GM12878 (cell line): ENCODE measurements at regions not wholly inside any gene's neighbourhood (a gene's known extent, or its start where the extent isn't known, plus 50 kb on each side); places are given as distances from the start of the nearest gene placed in this dataset.

Experiments used
- ATAC-seq: fragments of 200-7000 bp; cut with Tn5 transposase; 3 replicates; pipeline ENCODE4 v1.9.1; 2020; ENCODE audit warnings: mild to moderate bottlenecking, moderate library complexity
- BruUV-seq: library from RNA; stranded (reverse); fragments of 400-500 nt; replicated peaks from 2 replicates; lab custom pipeline; 2021; lab: Mats Ljungman, UMichigan
- CTCF ChIA-PET: fragments of 300-600 bp; sonication (Branson Sonifier 250); formaldehyde crosslinking; extraction: SDS; loops from one replicate; lab custom pipeline; 2021; ENCODE audit warnings: inconsistent platforms; lab: Yijun Ruan, JAX
- POLR2A ChIA-PET: fragments of 350-600 bp; formaldehyde crosslinking; extraction: SDS; loops from one replicate; lab custom pipeline; 2021; ENCODE audit warnings: inconsistent platforms; lab: Charles Lee
- RAD21 ChIA-PET: fragments of 300-600 bp; sonication (Branson Sonifier 250); formaldehyde crosslinking; loops from one replicate; lab custom pipeline; 2023; ENCODE audit warnings: antibody characterized with exemption; ENCODE audit not compliant: unreplicated experiment; lab: Charles Lee
- SMC1A ChIA-PET: fragments of 300-600 bp; sonication (Branson Sonifier 250); formaldehyde crosslinking; loops from one replicate; lab custom pipeline; 2023; ENCODE audit not compliant: unreplicated experiment, uncharacterized antibody; lab: Charles Lee
- DNase-seq: peaks from one replicate; pipeline ENCODE4 v3.0.0-alpha.2; 2011; ENCODE audit warnings: low read depth, low spot score
- FAIRE-seq: peaks from 3 replicates; lab custom pipeline; 2011; peaks lifted over from hg19 to GRCh38; lab: Jason Lieb, UNC
- H2AFZ ChIP-seq: 2 replicates; pipeline ENCODE4 v1.6.0; 2011; ENCODE audit warnings: low read depth, low read length, control low read depth; ENCODE audit not compliant: control insufficient read depth
- H3K27ac ChIP-seq: 2 replicates; pipeline ENCODE4 v1.5.1; 2011; ENCODE audit warnings: control low read depth; ENCODE audit not compliant: control insufficient read depth, insufficient read depth
- H3K27me3 ChIP-seq, 2 experiments: replicated peaks in 1 of 2; 2 replicates each; pipeline versions ENCODE4 v1.6.0 to v1.6.1; 2011; ENCODE audit warnings: low read length in 1 of 2; ENCODE audit not compliant: control insufficient read depth in 2 of 2, insufficient read depth in 2 of 2
- H3K36me3 ChIP-seq, 2 experiments: 2 replicates each; pipeline ENCODE4 v1.5.1; 2011; ENCODE audit warnings: low read length in 1 of 2; ENCODE audit not compliant: control insufficient read depth in 2 of 2, insufficient read depth in 2 of 2
- H3K4me1 ChIP-seq: 2 replicates; pipeline ENCODE4 v1.6.1; 2011; ENCODE audit warnings: mild to moderate bottlenecking, low read length, moderate library complexity, mixed read lengths; ENCODE audit not compliant: control insufficient read depth, insufficient read depth
- H3K4me2 ChIP-seq: 2 replicates; pipeline ENCODE4 v1.6.0; 2011; ENCODE audit warnings: control low read depth; ENCODE audit not compliant: control insufficient read depth, insufficient read depth
- H3K4me3 ChIP-seq: fragments of 200-600 bp; sonication (generic); 2 replicates; pipeline ENCODE4 v1.5.1; 2016
- H3K79me2 ChIP-seq: 2 replicates; pipeline ENCODE4 v1.6.0; 2011; ENCODE audit warnings: low read length; ENCODE audit not compliant: control insufficient read depth, insufficient read depth
- H3K9ac ChIP-seq: 2 replicates; pipeline ENCODE4 v1.8.0; 2011; ENCODE audit warnings: low read length, control low read depth, mixed read lengths; ENCODE audit not compliant: control insufficient read depth, insufficient read depth
- H3K9me3 ChIP-seq: replicated peaks from 3 replicates; pipeline ENCODE4 v1.5.1; 2011; ENCODE audit warnings: mild to moderate bottlenecking, low read length; ENCODE audit not compliant: control insufficient read depth, insufficient read depth
- H4K20me1 ChIP-seq: 2 replicates; pipeline ENCODE4 v1.6.0; 2011; ENCODE audit not compliant: control insufficient read depth, insufficient read depth
- BACH1 ChIP-seq: fragments of 450-650 bp; IDR thresholded peaks from 2 replicates; pipeline ENCODE4 v1.6.1; 2017; ENCODE audit warnings: mild to moderate bottlenecking, borderline replicate concordance
- FOXM1 ChIP-seq: IDR thresholded peaks from 2 replicates; pipeline ENCODE4 v1.6.1; 2012; ENCODE audit warnings: low read depth, mild to moderate bottlenecking, inconsistent platforms, low read length, moderate library complexity
- HDAC6 ChIP-seq: fragments of 200-600 bp; sonication (generic); IDR thresholded peaks from one replicate; pipeline ENCODE4 v1.8.0; 2017; ENCODE audit warnings: antibody characterized with exemption; ENCODE audit not compliant: unreplicated experiment
- IRF5 ChIP-seq: fragments of 450-650 bp; IDR thresholded peaks from 2 replicates; pipeline ENCODE4 v1.6.1; 2017; ENCODE audit warnings: borderline replicate concordance
- LARP7 ChIP-seq: fragments of 450-650 bp; IDR thresholded peaks from 2 replicates; pipeline ENCODE4 v1.6.1; 2017; ENCODE audit warnings: mild to moderate bottlenecking
- MEF2A ChIP-seq: IDR thresholded peaks from 2 replicates; pipeline ENCODE4 v1.6.1; 2011; ENCODE audit warnings: low read depth, mild to moderate bottlenecking, low read length, moderate library complexity; ENCODE audit not compliant: insufficient read depth
- MYB ChIP-seq: fragments of 150-350 bp; IDR thresholded peaks from 2 replicates; pipeline ENCODE4 v1.6.1; 2014; ENCODE audit warnings: mild to moderate bottlenecking, low read depth, low read length, borderline replicate concordance
- NR2C2 ChIP-seq: IDR thresholded peaks from 2 replicates; pipeline ENCODE4 v1.6.1; 2011; ENCODE audit warnings: borderline replicate concordance, low read depth; ENCODE audit not compliant: control insufficient read depth, insufficient read length
- RUNX3 ChIP-seq: IDR thresholded peaks from 2 replicates; pipeline ENCODE4 v1.6.1; 2012; ENCODE audit warnings: low read length, inconsistent platforms
- SUPT20H ChIP-seq: IDR thresholded peaks from 2 replicates; pipeline ENCODE4 v1.6.1; 2011; ENCODE audit warnings: low read depth, mild to moderate bottlenecking, low read length, moderate library complexity, borderline replicate concordance; ENCODE audit not compliant: control insufficient read depth
- YBX1 ChIP-seq: fragments of 450-650 bp; IDR thresholded peaks from 2 replicates; pipeline ENCODE4 v1.6.1; 2016; ENCODE audit warnings: antibody characterized with exemption
- WGBS: methylation state at CpG from one replicate; pipeline ENCODE4 v1.1.6; 2016; ENCODE audit warnings: low lambda C conversion rate; ENCODE audit not compliant: insufficient replicate concordance, insufficient coverage; ENCODE audit errors: missing lambda C conversion rate; 5-methylcytosine and 5-hydroxymethylcytosine counted together
- in situ Hi-C: fragments of 300-500 bp; cut with MboI; formaldehyde crosslinking; loops from 9 replicates; pipeline ENCODE4 v1.14.3; 2018; ENCODE audit warnings: mixed read lengths
- intact Hi-C: fragments of 100-400 bp; cut with micrococcal nuclease; formaldehyde crosslinking; loops from one replicate; pipeline ENCODE4 v1.14.2; 2022; ENCODE audit not compliant: unreplicated experiment
- TF ChIP-seq, protein P1 (sequence below): fragments of 450-650 bp; IDR thresholded peaks from 2 replicates; pipeline ENCODE4 v1.6.1; 2016; ENCODE audit warnings: mild to moderate bottlenecking

GRCh38 chr18:78090584-78090983 is 840.9 kb downstream of the GALR1 start:
- no peak overlapping the region for H3K4me3 ChIP-seq
- intact Hi-C loops (no loop called here), in situ Hi-C loops (no loop called here)
- H3K9ac ChIP-seq: no peak overlapping the region
- H3K27ac ChIP-seq: no peak overlapping the region
- H3K79me2 ChIP-seq: no peaks in the 10 kb centered on the region
- ChIA-PET CTCF (no interaction called here), SMC1A (no interaction called here), RAD21 (no interaction called here), POLR2A (no interaction called here)
- H3K4me2 ChIP-seq: no peak overlapping the region
- H4K20me1 ChIP-seq: no peaks in the 10 kb centered on the region
- BruUV-seq: no TSS peak
- no peaks in the 10 kb centered on the region for H3K4me1 ChIP-seq
- no peaks in the 10 kb centered on the region for H3K36me3 ChIP-seq
- FAIRE-seq (no peak), ATAC-seq (no peak), DNase-seq (no peak)
- 38% methylated on average over 11 of the region's 11 CpGs for WGBS
- no peak overlapping the region for H2AFZ ChIP-seq
- H3K27me3 ChIP-seq: no peaks in the 10 kb centered on the region
- TF ChIP-seq IRF5 (no peak), LARP7 (no peak)
- H3K9me3 ChIP-seq: no peaks in the 10 kb centered on the region; the same call in 2 of the 3 replicates

DNA sequence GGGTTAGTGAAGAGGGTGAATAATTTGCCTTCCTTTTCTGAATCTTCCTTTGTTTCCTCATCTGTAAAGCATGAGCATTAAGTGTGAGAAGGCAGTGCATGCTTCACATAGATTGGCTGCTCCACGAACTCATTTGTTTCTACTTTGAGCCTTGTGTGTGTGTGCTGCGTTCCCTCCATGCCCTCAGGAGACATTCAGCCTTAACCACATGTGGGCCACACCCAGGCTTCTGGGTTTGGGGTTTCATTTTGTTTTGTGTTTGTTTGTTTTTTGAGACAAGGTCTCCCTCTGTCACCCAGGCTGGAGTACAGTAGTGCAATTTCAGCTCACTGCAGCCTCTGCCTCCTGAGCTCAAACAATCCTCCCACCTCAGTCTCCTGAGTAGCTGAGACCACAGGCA is 843.3 kb downstream of the GALR1 start:
- intact Hi-C loops (no loop called here), in situ Hi-C loops (no loop called here)
- BruUV-seq: no TSS peak
- no peaks in the 10 kb centered on the region for H3K79me2 ChIP-seq
- RAD21 ChIA-PET: no interaction called here
- 0% methylated on average over 2 of the region's 2 CpGs for WGBS
- no peak for FAIRE-seq
- H3K36me3 ChIP-seq: no peaks in the 10 kb centered on the region
- POLR2A ChIA-PET: no interaction called here
- ATAC-seq: no peak
- TF ChIP-seq RUNX3 (no peak), NR2C2 (no peak), HDAC6 (no peak), YBX1 (no peak), SUPT20H (no peak), FOXM1 (no peak), MYB (no peak), BACH1 (no peak), MEF2A (no peak)
- TF ChIP-seq, protein P1, sequence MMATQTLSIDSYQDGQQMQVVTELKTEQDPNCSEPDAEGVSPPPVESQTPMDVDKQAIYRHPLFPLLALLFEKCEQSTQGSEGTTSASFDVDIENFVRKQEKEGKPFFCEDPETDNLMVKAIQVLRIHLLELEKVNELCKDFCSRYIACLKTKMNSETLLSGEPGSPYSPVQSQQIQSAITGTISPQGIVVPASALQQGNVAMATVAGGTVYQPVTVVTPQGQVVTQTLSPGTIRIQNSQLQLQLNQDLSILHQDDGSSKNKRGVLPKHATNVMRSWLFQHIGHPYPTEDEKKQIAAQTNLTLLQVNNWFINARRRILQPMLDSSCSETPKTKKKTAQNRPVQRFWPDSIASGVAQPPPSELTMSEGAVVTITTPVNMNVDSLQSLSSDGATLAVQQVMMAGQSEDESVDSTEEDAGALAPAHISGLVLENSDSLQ: no peak
- DNase-seq: no peak
- CTCF ChIA-PET: no interaction called here
- no peak overlapping the region for H3K4me3 ChIP-seq
- SMC1A ChIA-PET: no interaction called here
- H4K20me1 ChIP-seq: no peaks in the 10 kb centered on the region
- H3K4me2 ChIP-seq: no peak overlapping the region
- H3K27me3 ChIP-seq: no peaks in the 10 kb centered on the region
- H3K27ac ChIP-seq: no peak overlapping the region
- H3K9ac ChIP-seq: no peak overlapping the region
- H3K9me3 ChIP-seq: no peaks in the 10 kb centered on the region
- H3K4me1 ChIP-seq: no peaks in the 10 kb centered on the region
- no peak overlapping the region for H2AFZ ChIP-seq
